ENCODE measurements at regions not wholly inside any gene's neighbourhood (a gene's known extent, or its start where the extent isn't known, plus 50 kb on each side); places are given as distances from the start of the nearest gene placed in this dataset.

DNA sequence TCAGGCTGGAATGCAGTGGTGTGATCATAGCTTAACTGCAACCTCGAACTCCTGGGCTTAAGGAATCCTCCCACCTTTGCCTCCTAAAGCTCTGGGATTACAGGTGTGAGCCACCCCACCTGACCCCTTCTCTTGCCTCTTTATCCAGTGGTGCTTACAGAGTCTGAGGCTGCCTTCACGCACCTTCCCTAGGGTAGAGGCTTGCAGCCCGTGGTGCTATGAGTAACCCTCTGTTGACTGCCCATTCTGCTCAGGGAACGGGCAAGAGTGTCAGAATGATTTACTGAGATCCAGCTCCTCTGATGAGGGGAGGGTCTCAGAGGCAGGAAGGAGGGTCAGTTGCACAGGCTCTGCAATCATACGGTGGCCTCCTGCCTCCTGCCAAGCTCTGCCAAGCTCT, 125.1 kb upstream of the TBX3 start:
- TF ChIP-seq, protein P1, sequence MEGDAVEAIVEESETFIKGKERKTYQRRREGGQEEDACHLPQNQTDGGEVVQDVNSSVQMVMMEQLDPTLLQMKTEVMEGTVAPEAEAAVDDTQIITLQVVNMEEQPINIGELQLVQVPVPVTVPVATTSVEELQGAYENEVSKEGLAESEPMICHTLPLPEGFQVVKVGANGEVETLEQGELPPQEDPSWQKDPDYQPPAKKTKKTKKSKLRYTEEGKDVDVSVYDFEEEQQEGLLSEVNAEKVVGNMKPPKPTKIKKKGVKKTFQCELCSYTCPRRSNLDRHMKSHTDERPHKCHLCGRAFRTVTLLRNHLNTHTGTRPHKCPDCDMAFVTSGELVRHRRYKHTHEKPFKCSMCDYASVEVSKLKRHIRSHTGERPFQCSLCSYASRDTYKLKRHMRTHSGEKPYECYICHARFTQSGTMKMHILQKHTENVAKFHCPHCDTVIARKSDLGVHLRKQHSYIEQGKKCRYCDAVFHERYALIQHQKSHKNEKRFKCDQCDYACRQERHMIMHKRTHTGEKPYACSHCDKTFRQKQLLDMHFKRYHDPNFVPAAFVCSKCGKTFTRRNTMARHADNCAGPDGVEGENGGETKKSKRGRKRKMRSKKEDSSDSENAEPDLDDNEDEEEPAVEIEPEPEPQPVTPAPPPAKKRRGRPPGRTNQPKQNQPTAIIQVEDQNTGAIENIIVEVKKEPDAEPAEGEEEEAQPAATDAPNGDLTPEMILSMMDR (IDR thresholded peaks at IDR 0.05; ENCODE audit: low read length): no peak
- no peak for TF ChIP-seq EZH2 (IDR thresholded peaks at IDR 0.05; ENCODE audit: borderline replicate concordance, low read length)

Data from OCI-LY1 (cell line).